ENCODE measurements at regions not wholly inside any gene's neighbourhood (a gene's known extent, or its start where the extent isn't known, plus 50 kb on each side); places are given as distances from the start of the nearest gene placed in this dataset.
A peak's percentile ranks its signal among the peaks of the same experiment; 100 is the strongest.

DNA sequence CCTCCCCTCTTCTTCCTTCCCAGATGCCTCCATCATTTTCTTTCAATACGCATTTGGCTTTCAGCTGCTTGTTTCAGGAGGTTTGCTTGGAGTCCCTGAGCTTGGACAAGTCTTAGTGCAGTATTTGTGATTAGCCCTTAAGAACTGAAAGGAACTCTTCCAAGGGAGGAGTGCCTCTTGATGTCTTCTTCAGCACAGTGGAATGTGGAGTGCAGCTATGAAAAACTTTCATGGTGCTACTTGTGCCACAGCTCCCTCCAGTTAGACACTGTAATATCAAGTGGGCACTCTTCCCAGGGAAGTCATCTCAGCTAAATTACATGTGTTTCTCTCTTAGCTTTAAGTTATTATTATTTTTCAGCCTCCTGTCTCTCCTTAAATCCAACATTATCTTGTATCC is 173.1 kb downstream of the NECTIN3 start:
- DNase-seq: no peak

DNA sequence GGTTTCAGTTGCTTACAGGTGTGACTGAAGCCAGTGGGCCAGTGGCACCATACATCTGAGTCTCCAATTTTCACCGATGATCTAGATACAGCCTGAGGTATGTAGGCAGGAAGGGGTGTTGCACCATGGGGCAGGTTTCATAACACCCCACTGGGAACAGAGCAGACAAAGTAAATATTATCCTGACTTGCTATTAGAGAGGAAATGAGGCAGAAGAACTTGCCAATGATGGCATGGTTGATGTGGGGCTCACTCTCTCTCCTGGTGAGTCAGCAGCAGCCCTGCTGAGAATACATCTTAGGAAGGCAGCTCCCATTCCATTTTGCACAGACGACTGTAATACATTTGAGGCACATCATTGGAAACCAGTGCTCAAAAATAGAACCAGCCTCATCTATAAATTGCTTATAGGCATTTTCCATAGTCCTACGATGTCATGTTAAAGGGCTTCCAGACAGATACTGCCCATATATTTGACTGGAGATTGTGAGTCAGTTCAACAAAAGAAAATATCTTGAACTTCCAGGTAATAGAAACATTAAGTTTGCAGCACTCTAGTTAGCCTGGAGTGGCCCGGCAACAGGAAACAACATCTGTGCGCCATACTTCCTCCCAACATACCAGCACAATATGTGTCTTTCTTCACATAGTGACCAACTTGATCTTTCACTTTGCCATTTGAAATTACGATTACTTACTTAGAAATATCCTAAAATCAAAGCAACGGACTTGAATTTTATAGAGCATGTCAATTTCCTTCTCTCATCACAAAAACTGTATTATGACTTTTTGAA is 175.5 kb downstream of the NECTIN3 start:
- no peak for DNase-seq

DNA sequence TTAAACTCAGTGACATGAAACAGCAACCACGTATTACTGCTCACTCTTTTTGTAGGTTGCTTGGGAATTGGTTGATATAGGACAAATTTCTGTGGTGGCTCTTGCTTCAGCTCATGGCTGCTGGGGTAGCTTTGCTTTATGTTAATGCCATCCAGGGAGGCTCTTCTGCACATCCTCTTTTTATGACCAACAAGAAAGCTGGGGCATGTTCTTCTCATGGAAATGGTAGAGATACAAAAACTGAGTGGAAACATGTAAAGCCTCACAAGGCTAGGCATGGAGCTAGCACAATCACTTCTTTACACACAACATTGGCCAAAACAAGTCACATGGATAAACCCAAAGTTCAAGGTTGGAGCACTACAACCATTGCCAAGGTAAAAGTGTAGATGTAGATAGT is 176.8 kb downstream of the NECTIN3 start:
- DNase-seq: no peak

DNA sequence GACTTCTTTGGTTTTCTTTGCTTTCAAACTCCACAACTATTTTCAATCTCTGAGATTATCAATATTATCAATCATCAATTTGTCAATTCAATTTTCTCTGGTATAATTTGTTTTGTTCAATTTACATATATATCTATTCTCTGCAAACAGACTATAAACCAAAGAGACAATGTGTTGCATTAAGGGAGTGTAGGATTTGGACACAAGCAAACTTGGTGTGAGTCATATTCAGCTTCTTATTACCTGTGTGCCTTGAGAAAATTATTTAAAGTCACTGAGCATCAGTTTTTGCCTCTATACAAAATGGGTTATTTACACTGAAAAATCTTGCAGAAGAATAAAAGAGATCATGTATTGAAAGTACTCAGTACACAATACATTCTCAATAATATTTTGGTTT is 177.8 kb downstream of the NECTIN3 start:
- no peak for DNase-seq

DNA sequence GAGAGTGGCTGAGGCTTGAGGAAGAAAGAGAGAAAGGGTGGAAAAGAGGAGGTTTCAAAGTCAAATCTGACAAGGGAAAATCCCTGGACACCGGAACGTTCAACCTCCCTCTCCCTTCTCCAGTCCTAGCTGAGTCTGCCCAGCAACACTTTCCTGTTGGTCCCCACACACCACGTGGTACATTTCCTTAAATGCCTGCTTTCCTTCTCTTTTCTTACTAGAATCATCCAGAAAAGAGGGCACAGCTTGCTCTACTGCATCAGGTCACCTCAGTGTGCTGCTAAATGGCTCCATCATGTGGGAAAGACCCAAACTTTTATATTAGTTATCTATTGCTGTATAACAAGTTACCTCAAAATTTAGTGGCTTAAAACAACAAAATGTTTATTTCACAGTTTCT is 181.2 kb downstream of the NECTIN3 start:
- no peak for DNase-seq

DNA sequence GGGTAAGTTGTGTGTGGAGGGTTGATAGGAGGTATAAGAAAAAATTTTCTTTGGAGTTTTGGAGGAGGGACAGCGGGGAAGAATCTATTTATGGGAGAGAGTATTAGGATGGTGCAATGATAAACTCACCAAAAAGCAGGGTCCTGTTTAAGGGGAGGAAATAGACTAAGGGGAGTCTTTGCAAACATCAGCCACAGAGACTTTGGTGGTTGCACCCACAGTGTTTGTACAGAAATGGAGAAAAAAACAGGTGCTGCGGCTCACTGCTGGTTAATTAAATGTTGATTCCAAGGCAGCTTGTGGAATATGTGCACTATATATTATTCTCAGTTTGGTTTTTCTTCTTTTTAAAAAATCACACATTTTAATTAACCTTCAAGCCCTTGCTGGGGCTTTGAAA is 182.1 kb downstream of the NECTIN3 start:
- DNase-seq: no peak

DNA sequence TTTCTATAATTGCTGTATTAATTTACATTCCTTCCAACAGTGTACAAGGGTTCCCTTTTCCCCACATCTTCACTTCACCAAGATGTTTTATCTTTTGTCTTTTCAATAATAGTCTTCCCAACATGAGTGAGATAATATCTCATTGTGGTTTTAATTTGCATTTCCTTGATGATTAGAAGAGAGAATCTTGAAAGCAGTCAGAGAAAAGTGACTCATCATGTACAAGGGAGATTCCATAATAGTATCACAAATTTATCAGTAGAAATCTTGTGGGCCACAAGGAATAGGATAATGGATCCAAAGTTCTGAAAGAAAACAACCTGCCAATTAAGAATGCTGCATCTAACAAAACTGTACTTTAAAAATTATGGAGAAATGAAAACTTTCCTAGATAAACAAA is 189.3 kb downstream of the NECTIN3 start:
- no peak for DNase-seq

DNA sequence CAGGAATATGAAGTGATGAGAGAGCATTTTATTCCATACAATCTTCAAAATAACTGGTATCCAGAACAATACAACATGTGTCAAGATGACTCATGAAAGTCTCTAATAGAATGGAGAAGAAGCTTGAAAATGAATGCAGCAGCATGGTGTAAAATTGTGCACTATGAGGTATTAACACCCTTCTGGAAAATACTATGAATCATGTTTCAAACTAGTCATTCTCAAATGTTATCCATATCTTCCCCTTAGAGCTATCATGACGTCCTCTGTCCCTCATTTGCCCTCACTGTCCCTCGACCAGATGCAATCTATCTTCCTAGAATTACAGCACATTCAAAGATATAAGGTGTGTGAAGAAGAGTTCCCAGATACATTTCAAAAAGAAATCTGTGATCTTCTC is 198.2 kb downstream of the NECTIN3 start:
- DNase-seq: no peak

DNA sequence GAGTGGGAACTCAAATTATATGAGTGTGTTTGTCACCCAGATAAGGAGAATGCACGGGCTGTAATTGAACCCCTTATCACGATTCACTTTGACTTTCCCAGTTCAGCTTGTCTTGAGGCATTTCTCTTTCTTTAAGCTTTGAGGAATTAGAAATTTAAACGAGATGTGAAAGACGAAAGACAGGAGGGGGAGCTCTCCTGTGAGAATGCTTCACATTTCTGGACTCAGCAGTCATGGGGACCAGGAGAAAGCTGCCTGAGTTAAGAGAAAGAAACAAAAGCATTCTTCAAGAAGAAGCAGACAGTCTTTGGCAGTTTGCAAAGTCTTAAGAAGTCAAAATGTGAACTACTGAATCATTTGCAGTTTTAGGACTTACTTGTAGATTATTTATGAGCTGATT is 205.6 kb downstream of the NECTIN3 start:
- no peak for DNase-seq

DNA sequence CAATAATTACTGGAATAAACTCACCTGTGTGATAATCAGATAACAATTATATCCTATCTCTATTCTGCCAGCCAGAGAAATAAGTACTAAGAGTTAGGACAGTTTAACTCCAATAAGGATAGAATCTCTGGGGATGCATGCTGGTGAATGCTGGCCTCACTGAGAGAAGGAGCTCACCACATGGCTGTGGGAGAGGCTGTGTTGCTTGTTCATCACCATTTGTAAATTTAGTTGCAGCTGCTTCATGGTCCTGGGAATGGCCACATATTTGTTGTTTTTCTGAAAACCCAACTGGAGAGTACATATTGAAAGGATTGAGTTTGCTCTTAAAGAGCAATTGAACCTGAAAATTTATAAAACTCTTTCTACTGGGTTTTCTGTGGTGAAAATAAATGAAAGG is 207.3 kb downstream of the NECTIN3 start:
- DNase-seq: no peak

DNA sequence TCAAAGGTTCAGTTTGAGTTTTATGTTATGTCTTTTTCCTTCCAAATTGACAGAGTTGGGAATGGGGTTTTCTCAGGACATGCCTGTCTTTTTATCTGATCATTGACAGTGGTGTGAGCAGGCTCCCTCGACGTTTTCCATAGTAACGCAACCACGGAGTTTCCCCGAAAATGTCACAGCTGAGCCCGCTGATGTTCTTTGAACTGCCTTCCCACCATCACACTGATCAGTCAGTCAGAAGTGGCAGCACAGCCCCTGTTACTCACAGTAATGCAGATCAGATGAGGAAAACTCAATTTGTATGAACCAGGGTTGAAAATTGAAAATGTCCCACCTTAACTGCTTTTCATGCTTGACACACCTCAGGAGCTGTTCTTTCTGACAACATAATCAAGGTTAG is 210.4 kb downstream of the NECTIN3 start:
- DNase-seq: no peak

DNA sequence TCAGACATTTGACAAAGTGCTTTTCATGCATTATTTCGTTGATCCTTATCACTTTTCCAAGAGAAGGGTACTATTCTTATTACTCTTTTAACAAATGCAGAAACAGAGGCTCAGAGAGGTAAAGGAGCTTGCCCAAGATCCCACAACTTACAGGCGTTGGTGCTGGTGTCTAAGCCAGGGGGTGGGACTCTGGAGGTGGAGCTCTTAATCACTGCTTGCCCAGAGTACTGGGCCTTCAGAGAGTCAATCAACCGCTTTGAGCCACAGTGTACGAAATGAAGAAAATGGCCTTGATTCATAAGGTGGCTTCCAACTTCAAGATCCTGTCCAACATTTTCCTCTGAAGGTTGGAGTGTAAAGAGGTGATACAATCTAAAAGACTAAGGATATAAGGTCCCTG is 211.5 kb downstream of the NECTIN3 start:
- no peak for DNase-seq

DNA sequence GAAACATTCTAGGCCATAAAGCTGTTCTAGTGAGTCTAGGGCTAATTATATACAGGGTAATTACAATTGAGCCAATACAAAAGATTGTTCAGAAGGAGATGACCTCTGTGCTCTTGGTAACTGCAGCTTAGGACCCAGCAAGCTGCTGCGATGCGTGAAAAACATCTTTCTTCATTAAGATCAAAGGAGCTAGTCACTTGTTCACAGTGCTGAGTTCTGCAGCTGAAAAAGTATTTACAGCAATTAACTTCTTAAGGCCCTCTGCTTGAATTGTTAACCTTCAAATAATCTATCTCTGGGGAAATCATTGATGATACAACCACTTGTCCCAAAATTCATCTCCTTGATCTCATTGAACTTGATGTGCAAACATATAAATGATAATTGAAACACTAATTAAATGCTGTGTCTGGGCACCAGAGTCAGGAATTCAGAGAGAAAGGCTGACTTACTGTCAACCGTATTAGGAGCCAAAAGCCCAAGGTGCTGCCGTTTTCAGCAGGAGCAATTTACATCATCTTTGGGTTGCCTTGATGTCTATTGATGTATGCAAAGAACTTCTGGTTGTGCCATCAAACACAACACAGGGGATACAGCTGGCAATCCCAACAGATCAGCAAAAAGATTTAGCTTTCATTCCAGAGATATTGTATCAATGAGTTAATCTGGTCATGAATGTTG is 213.0 kb downstream of the NECTIN3 start:
- DNase-seq: no peak

DNA sequence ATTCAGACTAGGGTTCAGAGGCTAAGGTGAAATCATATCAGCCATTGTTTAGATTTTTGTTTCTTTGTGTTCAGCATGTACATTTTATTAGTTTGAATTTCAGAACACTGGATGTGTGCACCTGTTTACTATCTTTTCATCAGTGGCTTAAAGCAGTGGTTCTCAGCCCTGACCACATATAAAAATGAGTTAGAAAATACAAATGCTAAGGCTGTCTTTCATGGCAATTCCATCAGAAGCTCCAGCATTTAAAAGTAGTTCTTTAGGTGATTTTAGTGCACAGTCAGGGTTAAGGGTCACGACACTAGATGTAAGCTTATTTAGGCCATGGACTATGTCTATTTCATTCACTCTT is 213.5 kb downstream of the NECTIN3 start:
- DNase-seq: no peak

DNA sequence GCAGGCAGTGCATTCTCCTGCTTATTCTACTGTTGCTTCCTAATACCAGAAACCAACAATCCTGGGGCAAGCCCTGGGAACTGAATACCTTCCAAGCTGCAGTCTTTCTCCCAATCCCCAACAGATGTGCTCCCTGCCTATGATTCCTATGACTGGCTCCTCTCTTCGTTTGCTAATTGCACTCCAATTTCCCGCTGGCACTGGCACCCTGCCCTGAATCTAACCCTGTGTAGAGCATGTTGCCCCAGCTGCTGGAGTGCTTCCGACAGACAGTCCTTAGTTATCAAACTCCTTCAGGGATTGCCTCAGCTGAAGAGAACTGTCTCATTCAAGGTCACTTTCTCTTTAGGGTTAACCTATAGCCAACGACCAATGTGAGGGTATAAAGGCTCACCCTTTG is 214.1 kb downstream of the NECTIN3 start:
- DNase-seq: no peak

DNA sequence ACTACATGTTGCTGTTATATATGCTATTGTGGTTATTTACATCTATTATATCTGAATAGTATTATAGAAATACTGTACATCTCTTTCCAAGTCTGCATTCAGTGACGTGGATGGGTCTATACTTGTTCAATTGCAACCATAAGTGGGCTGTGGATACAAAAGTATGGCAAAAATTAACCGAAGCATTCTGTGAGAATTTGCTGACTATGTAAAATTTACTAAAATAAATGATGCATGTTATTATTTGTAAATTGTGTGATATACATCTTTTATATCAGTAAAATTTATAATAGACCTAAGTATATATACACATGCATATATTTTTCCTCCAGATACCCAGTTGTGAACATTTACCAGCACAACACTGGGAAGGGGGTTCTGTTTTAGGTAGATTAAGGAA is 215.1 kb downstream of the NECTIN3 start:
- DNase-seq: no peak

DNA sequence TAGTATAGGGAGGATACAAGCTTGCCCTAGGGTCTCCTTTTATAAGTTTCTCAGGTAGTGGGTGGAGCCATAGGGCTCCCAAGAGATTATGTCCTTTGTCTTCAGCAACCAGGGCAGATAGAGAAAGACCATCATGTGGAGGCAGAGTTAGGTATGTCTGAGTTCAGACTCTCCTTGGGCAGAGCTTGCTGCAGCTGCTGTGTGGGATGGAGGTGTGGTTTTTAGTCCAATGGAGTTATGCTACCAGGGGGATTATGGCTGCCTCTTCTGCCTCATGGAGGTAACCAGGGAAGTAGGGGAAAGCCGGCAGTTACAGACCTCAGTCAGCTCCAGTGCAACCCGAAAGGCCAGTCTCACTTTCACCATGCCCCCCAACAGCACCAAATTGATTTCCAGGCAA is 220.5 kb downstream of the NECTIN3 start:
- no peak for DNase-seq

DNA sequence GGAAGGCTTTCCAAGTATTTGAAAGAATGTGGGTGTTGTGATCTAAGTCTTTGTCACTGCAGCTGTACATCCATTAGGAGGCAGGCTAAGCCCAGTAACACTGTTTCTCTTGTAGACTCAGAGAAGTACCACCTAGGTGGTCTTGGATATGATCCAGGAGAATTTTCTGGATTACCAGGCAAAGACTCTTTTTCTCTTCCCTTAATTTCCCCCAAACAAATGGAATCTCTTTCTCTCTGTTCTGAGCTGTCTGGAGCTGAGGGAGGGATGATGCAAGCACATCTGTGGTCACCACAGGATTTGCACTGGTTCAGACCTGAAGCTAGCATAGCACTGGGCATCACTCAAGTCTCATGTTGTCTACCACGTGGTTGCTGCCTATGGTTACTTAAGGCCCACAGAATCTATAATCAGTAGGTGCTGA is 227.6 kb downstream of the NECTIN3 start:
- DNase-seq: peak; percentile 65

DNA sequence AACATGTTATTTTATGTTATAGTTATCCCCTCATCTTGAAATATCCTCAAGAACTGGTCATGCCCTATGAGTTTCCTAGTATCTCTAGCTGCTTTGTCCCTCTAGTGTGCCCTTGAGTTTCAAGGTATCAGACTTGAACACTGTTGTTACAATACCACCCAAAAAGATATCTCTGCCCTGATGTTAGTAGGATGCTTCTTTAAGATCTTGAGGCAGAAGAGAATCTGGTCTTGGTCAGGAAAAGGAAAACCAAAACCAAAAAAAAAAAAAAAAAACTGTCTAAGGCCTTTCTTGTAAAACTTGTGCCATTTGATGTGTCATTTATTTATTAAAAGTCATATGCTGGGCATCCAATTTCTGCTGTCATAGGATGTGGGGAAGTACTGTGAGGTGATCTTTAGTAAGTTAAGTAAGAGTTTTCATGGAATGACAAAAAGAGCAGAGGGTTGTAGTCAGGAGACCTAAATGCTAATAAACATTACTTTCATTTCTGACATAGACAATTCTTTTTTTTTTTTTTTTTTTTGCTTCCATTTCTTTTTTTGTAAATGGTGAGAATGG is 229.7 kb downstream of the NECTIN3 start:
- no peak for DNase-seq

DNA sequence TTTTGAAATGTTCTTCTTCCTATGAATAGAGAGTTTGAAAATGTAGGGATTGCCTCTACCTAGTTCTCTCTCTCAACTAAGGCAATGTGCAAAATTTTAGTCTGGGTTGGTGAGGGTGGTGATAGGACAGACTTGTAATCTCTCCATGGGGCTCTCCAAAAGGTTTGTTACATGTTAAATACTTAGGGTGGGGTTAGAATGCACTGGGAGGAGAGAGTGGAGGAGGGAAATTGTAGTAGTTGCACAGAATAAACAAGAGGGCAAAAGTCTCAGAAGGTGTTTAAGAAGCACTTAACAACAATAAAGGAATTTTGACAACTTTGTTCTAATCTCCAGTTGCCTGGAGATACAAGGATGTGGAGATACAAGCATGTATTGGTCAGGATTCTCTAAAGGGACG is 230.4 kb downstream of the NECTIN3 start:
- no peak for DNase-seq

DNA sequence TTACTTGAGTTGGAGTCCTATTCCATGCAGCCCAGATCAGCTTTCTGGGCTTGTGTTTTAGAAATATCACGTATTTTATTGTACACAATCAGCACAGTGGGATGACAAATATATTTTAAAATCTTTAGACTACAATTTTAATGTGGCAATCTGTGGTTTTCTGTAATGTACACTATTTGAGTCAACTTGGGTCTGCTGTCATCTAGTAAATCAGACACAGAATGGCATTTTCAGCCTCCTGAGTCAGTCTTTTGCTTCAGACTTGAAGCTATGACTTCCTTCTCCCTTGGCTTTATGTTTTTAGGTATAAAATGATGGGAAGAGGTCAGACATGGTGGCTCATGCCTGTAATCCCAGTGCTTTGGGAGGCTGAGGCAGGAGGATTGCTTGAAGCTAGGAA is 232.1 kb downstream of the NECTIN3 start:
- DNase-seq: no peak

DNA sequence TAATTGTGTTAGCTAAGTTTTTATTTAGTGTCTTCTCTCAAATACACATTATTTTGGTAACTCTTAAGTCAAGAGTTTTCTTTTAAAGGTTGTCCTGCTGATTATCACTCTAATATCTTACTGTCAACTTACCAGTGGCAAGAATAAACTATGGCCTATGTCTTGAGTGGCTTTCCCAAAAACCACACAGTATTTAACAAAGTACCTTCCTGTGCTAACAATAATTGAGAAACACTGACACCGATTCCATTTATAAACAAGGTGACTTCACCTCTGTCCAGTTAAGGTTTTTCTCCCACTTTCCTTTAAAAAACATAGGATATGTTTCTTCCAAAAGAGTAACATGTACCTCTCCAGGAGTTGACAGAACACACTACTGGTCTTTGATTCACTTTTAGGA is 234.3 kb upstream of the CD96 start:
- no peak for DNase-seq

DNA sequence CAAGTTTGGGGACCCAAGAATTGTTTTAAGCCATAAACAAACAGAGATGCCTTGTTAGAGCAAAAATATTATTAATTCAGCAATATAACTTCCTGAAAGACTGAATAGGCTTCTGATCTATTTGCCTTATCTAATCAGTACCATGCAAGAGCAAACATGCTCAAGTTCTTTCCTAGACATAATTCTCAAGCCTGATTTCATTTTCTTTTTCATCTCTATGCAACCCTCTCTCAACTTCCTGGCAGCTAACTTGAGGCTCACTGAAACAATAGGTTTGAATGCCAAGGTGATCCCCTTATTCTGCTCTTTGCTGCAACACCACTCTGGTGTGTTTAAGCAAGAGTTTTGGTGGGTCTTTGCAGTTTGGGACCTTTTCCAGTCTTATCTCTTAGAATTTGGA is 230.9 kb upstream of the CD96 start:
- no peak for DNase-seq

DNA sequence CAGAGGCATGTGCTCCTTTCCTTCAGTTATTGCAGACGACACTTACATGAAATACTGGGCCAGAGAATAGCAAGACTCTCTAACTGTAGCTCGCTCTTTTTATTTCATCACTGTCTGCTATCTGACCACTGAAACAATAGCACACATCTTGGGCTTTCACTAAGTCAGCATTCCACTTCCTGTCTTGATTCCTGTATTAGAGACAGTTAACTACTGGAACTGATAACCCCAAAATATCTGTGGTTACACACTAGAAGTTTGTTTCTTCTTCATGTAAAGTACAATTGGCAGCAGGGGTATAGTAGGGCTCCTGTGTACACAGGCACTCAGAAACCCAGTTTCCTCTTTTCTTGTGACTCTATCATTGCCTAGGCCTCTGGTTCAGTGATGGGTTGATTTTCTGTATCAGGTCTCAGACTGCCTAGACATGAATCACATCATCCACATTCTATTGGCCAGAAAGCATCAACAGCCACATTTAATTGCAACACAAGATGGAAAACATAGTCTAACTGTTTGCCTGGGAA is 230.2 kb upstream of the CD96 start:
- peak; percentile 95 for DNase-seq
